GM19463 (cell line): ENCODE measurements at regions not wholly inside any gene's neighbourhood (a gene's known extent, or its start where the extent isn't known, plus 50 kb on each side); places are given as distances from the start of the nearest gene placed in this dataset.
"Not testable (repeated sequence)": the region's sequence is repeated elsewhere in the genome, so short reads cannot be mapped to it uniquely, and the experiment has no call there.

Experiments
- ATAC-seq: cut with Tn5 transposase; IDR thresholded peaks from one replicate; pipeline ENCODE4 v1.9.1; 2021; ENCODE audit warnings: mild to moderate bottlenecking, moderate library complexity; ENCODE audit not compliant: unreplicated experiment

GRCh38 chr9:105021917-105022316 lies 94.0 kb upstream of the ABCA1 start:
- no peak for ATAC-seq

- not testable (repeated sequence) for ATAC-seq
Observed at GRCh38 chr9:105022545-105022944, 94.6 kb upstream of the ABCA1 start.

GRCh38 chr9:105023788-105024187 lies 95.8 kb upstream of the ABCA1 start:
- no peak for ATAC-seq

- no peak for ATAC-seq
Observed at GRCh38 chr9:105024529-105024928, 96.6 kb upstream of the ABCA1 start.

GRCh38 chr9:105026451-105026850 lies 98.5 kb upstream of the ABCA1 start:
- ATAC-seq = no peak

GRCh38 chr9:105027084-105027483 lies 99.1 kb upstream of the ABCA1 start:
- no peak for ATAC-seq

- no peak for ATAC-seq
Observed at GRCh38 chr9:105030285-105030684, 102.3 kb upstream of the ABCA1 start.

GRCh38 chr9:105037139-105037538 lies 109.2 kb upstream of the ABCA1 start:
- ATAC-seq = no peak

- ATAC-seq = no peak
Observed at GRCh38 chr9:105038051-105038450, 110.1 kb upstream of the ABCA1 start.

- no peak for ATAC-seq
Observed at GRCh38 chr9:105039175-105039799, 111.3 kb upstream of the ABCA1 start.

GRCh38 chr9:105043370-105043936 lies 115.5 kb upstream of the ABCA1 start:
- ATAC-seq = no peak

GRCh38 chr9:105044518-105044917 lies 116.6 kb upstream of the ABCA1 start:
- no peak for ATAC-seq

GRCh38 chr9:105046907-105047741 lies 119.2 kb upstream of the ABCA1 start:
- ATAC-seq = no peak

GRCh38 chr9:105047742-105048041 lies 119.7 kb upstream of the ABCA1 start:
- ATAC-seq = no peak

GRCh38 chr9:105048331-105048730 lies 120.4 kb upstream of the ABCA1 start:
- ATAC-seq = no peak

- no peak for ATAC-seq
Observed at GRCh38 chr9:105050296-105050695, 122.3 kb upstream of the ABCA1 start.

GRCh38 chr9:105051897-105052296 lies 123.9 kb upstream of the ABCA1 start:
- no peak for ATAC-seq

- ATAC-seq = no peak
Observed at GRCh38 chr9:105052346-105052745, 124.4 kb upstream of the ABCA1 start.

- peak; percentile 90 for ATAC-seq
Observed at GRCh38 chr9:105053209-105053652, 125.3 kb upstream of the ABCA1 start.

- ATAC-seq = no peak
Observed at GRCh38 chr9:105054491-105054890, 126.5 kb upstream of the ABCA1 start.

GRCh38 chr9:105055917-105056316 lies 128.0 kb upstream of the ABCA1 start:
- ATAC-seq = no peak

GRCh38 chr9:105057551-105057950 lies 129.6 kb upstream of the ABCA1 start:
- ATAC-seq = no peak
